Stomach smooth muscle (tissue), 2 donors: ENCODE measurements at regions not wholly inside any gene's neighbourhood (a gene's known extent, or its start where the extent isn't known, plus 50 kb on each side); places are given as distances from the start of the nearest gene placed in this dataset.

Source experiments
- H3K27ac ChIP-seq: one replicate; pipeline ENCODE4 v1.7.0; 2013; ENCODE audit warnings: mild to moderate bottlenecking, low read length, inconsistent platforms
- H3K27me3 ChIP-seq, 2 donors: one replicate each; pipeline ENCODE4 v1.7.0; 2013; ENCODE audit warnings: low read length in 2 of 2; ENCODE audit not compliant: insufficient read depth in 2 of 2, control insufficient read depth in 1 of 2
- H3K36me3 ChIP-seq, 2 donors: one replicate each; pipeline ENCODE4 v1.7.0; 2013; ENCODE audit warnings: low read length in 2 of 2; ENCODE audit not compliant: control insufficient read depth in 2 of 2, insufficient read depth in 2 of 2
- H3K4me1 ChIP-seq: one replicate; pipeline ENCODE4 v1.7.0; 2013; ENCODE audit warnings: low read length; ENCODE audit not compliant: control insufficient read depth, insufficient read depth
- H3K4me3 ChIP-seq, 2 donors: one replicate each; pipeline ENCODE4 v1.7.0; 2013; ENCODE audit warnings: low read length in 2 of 2
- H3K9ac ChIP-seq, 2 donors: one replicate each; pipeline ENCODE4 v1.7.0; 2013; ENCODE audit warnings: low read length in 2 of 2, mild to moderate bottlenecking in 1 of 2
- H3K9me3 ChIP-seq, 2 donors: one replicate each; pipeline ENCODE4 v1.7.0; 2013; ENCODE audit warnings: low read length in 2 of 2; ENCODE audit not compliant: control insufficient read depth in 2 of 2
- donor health status: healthy.
- donor health status: Pancreatic carcinoma.

DNA sequence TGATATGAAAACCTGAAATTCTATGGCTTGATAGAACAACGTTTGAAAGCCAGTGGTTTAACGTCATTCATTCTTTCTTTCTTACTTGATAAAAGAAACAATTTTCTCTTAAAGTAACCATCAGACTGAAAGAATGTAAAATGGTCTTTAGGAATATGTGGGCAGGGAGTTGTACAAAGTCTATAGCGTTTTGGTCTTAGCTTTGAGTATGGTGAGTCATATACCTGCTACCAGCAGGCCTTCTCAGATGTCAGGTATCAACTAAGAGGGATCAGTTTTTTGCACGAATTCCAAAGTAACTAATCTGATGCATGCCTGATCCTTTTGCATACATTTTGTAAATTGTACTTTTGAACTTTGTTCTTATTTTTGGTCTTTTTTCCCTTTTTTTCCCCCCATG is 101.5 kb upstream of the DSEL start:
- no peak overlapping the region for H3K27ac ChIP-seq
- H3K9ac ChIP-seq, result no peak overlapping the region
- H3K9me3 ChIP-seq, result no peaks in the 10 kb centered on the region
- H3K4me3 ChIP-seq, result no peak overlapping the region
- H3K36me3 ChIP-seq, result no peaks in the 10 kb centered on the region
- no peaks in the 10 kb centered on the region for H3K4me1 ChIP-seq
- no peaks in the 10 kb centered on the region for H3K27me3 ChIP-seq

DNA sequence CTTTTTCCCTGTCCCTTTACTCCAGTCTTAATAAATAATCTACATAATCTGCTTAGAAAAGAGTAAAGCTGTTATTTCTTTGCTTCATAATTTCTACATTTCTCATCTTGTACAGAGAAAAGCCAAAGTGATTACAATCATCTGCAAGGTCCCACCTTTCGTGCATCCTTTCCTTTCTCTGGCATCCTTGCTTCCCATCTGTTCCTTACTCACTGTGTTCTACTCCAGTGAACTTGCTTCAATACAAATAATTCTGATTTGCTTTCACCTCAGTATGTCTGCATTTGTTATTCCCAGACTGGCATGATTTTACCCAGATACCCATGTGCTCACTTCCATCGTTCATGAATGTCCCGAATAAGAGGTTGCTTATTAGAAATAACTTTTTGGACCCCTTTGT is 99.4 kb upstream of the DSEL start:
- H3K27ac ChIP-seq, result no peak overlapping the region
- H3K4me3 ChIP-seq, result no peak overlapping the region
- H3K4me1 ChIP-seq, result no peaks in the 10 kb centered on the region
- H3K27me3 ChIP-seq, result no peaks in the 10 kb centered on the region
- H3K9ac ChIP-seq, result no peak overlapping the region
- no peaks in the 10 kb centered on the region for H3K36me3 ChIP-seq
- no peaks in the 10 kb centered on the region for H3K9me3 ChIP-seq

DNA sequence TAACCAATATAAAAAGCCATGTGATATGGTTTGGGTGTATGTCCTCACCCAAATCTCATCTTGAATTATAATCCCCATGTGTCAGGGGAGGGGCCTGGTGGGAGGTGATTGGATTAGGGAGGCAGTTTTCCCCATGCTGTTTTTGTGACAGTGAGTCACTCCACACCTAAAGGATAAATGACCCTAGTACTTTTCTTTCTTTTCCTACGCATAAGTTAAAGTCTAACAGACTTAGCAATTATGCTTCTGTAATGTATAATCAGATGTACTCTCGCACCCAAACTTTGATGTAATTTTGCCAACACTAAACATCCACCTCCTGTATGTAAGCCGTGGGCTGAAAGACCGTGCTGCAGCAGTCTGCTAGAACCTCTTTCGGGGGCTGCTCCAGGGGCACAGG is 97.2 kb upstream of the DSEL start:
- H3K27ac ChIP-seq, result no peak overlapping the region
- no peak overlapping the region for H3K9ac ChIP-seq
- H3K36me3 ChIP-seq, result no peaks in the 10 kb centered on the region
- no peaks in the 10 kb centered on the region for H3K9me3 ChIP-seq
- no peak overlapping the region for H3K4me3 ChIP-seq
- no peaks in the 10 kb centered on the region for H3K4me1 ChIP-seq
- no peaks in the 10 kb centered on the region for H3K27me3 ChIP-seq

DNA sequence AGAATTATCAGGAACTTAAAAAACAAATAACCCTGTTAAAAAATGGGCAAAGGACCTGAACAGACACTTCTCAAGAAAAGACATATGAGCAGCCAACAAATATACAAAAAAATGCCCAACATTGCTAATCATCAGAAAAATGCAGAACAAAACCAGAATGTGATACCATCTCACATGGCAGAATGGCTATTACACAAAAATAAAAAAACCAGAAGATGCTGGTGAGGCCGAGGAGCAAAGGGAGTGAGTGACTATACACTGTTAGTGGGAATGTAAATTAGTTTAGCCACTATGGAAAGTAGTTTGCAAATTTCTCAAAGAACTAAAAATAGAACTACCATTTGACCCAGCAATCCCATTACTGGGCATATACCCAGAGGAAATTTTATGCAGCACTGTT is 95.8 kb upstream of the DSEL start:
- no peak overlapping the region for H3K9ac ChIP-seq
- H3K4me1 ChIP-seq, result no peaks in the 10 kb centered on the region
- H3K4me3 ChIP-seq, result no peak overlapping the region
- no peak overlapping the region for H3K27ac ChIP-seq
- H3K36me3 ChIP-seq, result no peaks in the 10 kb centered on the region
- H3K9me3 ChIP-seq, result no peaks in the 10 kb centered on the region
- H3K27me3 ChIP-seq, result no peaks in the 10 kb centered on the region

DNA sequence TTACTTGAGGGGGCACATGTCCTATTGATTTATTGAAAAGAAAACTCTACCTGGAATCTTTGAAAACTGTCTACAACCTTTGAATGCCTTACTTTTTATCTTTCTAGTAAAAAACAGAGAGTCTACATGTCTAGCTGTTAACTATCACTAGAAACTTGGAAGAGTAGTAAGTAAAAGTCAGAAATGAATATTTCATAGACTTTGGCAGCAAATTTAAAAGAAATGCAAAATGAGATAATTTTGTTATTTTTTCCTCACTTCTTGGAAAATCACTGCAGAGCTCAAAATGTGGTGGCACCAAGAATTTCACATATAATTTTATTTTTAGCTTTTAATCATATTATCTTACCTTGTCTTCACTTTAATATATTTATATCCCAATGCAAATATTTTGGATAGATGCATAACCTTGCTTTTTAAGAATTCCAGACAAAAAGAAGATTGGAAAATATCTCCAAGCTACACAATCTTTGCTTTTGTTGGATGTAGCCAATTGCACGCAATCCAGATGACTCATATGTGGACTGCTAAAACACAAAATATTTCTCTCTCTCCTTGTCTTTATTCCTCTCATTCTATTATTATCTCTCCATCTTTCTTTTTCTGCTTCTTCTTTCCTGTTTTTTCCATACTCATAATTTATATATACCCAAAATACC is 92.2 kb upstream of the DSEL start:
- Histone ChIP-seq H3K4me3 (no peak overlapping the region), H3K4me1 (no peaks in the 10 kb centered on the region), H3K9ac (no peak overlapping the region), H3K36me3 (no peaks in the 10 kb centered on the region), H3K27ac (no peak overlapping the region), H3K9me3 (no peaks in the 10 kb centered on the region), H3K27me3 (no peaks in the 10 kb centered on the region)

DNA sequence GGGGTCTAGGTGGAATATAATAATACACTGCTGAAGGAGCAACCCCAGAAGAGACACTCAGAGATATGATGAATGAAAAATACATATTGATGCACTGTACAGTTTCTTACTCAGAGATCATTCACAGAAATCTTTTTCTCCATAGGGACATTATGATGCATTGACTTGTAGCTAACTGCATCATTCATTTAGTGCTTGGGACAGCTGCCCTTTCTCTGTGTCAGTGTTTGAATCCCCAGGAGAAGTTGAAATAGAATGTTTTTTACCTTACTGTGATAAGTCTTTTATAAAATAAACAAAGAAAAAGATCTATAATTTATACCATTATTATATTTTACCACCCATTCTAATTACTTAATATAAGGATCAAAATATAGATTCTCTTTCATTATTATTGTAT is 91.7 kb upstream of the DSEL start:
- no peak overlapping the region for H3K9ac ChIP-seq

DNA sequence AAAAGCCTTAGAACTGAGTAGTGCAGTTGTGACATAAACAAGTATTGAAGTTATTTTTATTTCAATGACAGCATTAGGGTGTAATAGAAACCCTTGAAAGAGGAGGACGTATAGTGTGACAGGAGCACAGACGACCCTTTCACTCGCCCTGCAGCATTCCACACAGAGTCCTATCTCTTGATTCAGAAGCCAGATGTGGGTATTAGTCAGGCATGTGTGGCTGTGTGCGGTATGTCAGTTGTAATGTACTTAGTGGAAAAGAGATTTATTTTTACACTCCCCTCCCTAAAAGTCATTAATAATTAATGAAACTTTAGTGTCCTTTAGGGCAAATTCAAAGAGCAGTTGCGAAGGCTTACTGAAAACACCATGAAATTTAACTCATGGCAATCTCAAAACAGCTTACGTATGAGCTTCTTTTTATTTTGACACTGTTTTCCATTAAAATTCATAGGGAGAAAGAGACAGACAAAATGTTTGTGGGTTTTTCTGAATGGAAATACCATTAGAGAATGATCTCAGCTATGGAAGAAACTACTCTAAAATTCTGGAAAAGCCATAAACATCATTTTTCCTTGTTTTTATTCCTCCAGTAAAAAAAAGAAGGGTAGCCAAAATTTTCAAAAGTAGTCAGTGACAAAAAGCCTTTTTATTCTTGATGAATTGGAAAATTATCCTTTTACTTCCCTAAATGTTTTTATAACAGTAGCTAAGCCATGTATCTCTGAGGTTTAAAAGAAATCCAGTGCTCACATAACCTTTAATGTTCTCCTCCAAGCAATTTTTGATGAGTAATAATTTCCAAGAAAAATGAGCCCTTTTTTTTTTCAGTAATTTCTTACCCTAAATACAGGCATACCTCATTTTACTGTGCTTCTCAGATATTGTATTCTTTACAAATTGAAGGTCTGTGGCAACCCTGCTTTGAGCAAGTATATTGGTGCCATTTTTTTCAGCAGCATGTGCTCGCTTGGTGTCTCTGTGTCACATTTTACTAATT is 84.0 kb upstream of the DSEL start:
- Histone ChIP-seq H3K27ac (no peak overlapping the region), H3K9me3 (peaks cover 0 to 3% of the 10 kb centered on the region in 2 donors), H3K4me1 (no peaks in the 10 kb centered on the region), H3K9ac (no peak overlapping the region), H3K27me3 (no peaks in the 10 kb centered on the region), H3K4me3 (no peak overlapping the region), H3K36me3 (no peaks in the 10 kb centered on the region)

More for the DNA sequence above, 91.7 kb upstream of the DSEL start:
- Histone ChIP-seq H3K36me3 (no peaks in the 10 kb centered on the region), H3K4me3 (no peak overlapping the region), H3K27me3 (no peaks in the 10 kb centered on the region), H3K4me1 (no peaks in the 10 kb centered on the region), H3K9me3 (peaks cover 0 to 3% of the 10 kb centered on the region in 2 donors), H3K27ac (no peak overlapping the region)

DNA sequence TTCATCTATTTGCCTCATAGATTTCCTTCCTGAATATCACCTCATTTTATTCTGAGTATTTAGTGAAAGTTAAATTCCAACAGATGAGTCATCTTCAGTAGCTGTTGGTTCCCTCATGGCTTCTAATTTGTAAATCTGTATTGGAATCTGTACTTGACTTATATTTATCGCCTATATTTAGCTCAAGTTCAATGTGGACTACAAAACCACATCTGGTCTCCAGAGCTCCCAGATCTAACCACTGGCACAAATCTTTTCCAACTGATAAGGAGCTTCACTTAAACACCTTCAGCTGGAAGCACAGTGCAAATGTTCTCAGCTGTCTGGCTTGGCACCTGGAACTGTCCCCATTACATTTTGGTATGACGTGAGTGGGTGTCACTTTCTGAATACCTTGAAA is 82.8 kb upstream of the DSEL start:
- no peak overlapping the region for H3K27ac ChIP-seq
- no peak overlapping the region for H3K4me3 ChIP-seq
- no peak overlapping the region for H3K9ac ChIP-seq
- H3K4me1 ChIP-seq, result no peaks in the 10 kb centered on the region
- peaks cover 0 to 3% of the 10 kb centered on the region in 2 donors for H3K9me3 ChIP-seq
- no peaks in the 10 kb centered on the region for H3K27me3 ChIP-seq
- no peaks in the 10 kb centered on the region for H3K36me3 ChIP-seq

DNA sequence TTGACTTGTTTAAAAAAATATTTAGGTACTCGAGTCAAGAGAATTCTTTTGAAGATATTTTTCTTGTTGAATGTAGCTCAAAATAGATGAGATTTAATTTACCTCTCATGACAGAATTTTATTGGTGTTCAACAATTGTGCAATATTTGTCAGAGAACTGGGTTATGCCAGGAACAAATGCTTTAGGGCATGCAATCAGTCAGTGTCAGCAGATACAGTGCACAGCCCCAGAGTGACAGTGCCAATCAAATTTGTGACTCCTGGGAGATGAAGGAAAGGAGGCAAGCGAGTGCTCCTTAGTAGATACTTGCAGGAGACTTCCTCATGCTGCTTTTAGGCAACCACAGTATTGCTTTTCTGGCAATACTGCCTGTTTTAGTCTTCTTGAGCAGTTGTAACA is 81.2 kb upstream of the DSEL start:
- no peaks in the 10 kb centered on the region for H3K27me3 ChIP-seq
- no peak overlapping the region for H3K27ac ChIP-seq
- H3K4me1 ChIP-seq, result no peaks in the 10 kb centered on the region
- no peaks in the 10 kb centered on the region for H3K36me3 ChIP-seq
- no peaks in the 10 kb centered on the region for H3K9me3 ChIP-seq
- H3K4me3 ChIP-seq, result no peak overlapping the region
- H3K9ac ChIP-seq, result no peak overlapping the region

DNA sequence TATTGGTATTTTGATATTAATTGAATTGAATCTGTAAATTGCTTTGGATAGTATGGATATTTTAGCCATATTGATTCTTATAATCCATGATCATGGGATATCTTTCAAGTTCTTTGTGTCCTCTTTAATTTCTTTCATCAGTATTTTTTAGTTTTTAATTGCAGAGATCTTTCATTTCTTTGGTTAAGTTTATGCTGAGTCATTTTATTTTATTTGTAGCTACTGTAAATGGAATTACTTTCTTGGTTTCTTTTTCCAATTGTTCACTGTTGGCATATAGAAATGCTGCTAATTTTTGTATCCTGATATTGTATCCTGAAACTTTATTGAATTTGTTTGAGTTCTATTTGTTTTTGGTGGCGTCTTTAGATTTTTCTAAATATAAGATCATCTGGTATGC is 79.5 kb upstream of the DSEL start:
- no peak overlapping the region for H3K27ac ChIP-seq
- no peak overlapping the region for H3K9ac ChIP-seq
- H3K36me3 ChIP-seq, result no peaks in the 10 kb centered on the region
- no peaks in the 10 kb centered on the region for H3K27me3 ChIP-seq
- no peak overlapping the region for H3K4me3 ChIP-seq
- H3K9me3 ChIP-seq, result no peaks in the 10 kb centered on the region
- no peaks in the 10 kb centered on the region for H3K4me1 ChIP-seq
